ENCODE measurements at regions not wholly inside any gene's neighbourhood (a gene's known extent, or its start where the extent isn't known, plus 50 kb on each side); places are given as distances from the start of the nearest gene placed in this dataset.

- TF ChIP-seq CTCF (IDR thresholded peaks at IDR 0.05) (no peak), EZH2phosphoT487 (IDR thresholded peaks at IDR 0.05) (no peak)
Observed at GRCh38 chr14:85789506-85789905, 259.6 kb downstream of the FLRT2 start.

All from neural progenitor cell (in vitro differentiated cells).